ENCODE measurements at regions not wholly inside any gene's neighbourhood (a gene's known extent, or its start where the extent isn't known, plus 50 kb on each side); places are given as distances from the start of the nearest gene placed in this dataset.

DNA sequence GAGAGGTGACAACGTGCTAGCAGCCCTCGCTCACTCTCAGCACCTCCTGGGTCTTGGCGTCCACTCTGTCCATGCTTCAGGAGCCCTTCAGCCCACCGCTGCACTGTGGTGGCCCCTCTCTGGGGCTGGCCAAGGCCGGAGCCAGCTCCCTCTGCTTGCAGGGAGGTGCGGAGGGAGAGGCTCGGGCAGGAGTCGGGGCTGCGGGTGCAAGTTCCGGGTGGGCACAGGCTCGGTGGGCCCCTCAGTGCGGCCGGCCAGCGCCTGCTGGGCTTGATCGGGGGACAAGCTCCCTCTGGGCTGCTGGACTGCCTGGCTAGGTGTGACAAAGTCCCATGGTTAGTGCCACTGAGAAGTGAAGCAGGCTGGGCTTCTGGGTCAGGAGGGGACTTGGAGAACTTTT lies 245.8 kb downstream of the JRKL start:
- TF ChIP-seq POLR2AphosphoS5 (IDR thresholded peaks at IDR 0.05; ENCODE audit: low read depth, low read length) = no peak
- no peak for TF ChIP-seq CTCF (IDR thresholded peaks at IDR 0.05)
- TF ChIP-seq SMC3 (IDR thresholded peaks at IDR 0.05; ENCODE audit: low read depth, low read length) = no peak
- TF ChIP-seq, protein P1, sequence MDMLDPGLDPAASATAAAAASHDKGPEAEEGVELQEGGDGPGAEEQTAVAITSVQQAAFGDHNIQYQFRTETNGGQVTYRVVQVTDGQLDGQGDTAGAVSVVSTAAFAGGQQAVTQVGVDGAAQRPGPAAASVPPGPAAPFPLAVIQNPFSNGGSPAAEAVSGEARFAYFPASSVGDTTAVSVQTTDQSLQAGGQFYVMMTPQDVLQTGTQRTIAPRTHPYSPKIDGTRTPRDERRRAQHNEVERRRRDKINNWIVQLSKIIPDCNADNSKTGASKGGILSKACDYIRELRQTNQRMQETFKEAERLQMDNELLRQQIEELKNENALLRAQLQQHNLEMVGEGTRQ (IDR thresholded peaks at IDR 0.05; ENCODE audit: borderline replicate concordance, low read depth, low read length) = no peak
- TF ChIP-seq SIN3A (IDR thresholded peaks at IDR 0.05; ENCODE audit: borderline replicate concordance, low read depth, low read length) = no peak
- no peak for TF ChIP-seq TEAD4 (IDR thresholded peaks at IDR 0.05; ENCODE audit: borderline replicate concordance, insufficient read depth)
- TF ChIP-seq TCF12 (IDR thresholded peaks at IDR 0.05) = no peak
- no peak for TF ChIP-seq MAX (IDR thresholded peaks at IDR 0.05; ENCODE audit: low read depth)
- TF ChIP-seq TAF1 (IDR thresholded peaks at IDR 0.05; ENCODE audit: borderline replicate concordance, low read depth, low read length) = no peak
- TF ChIP-seq, protein P2, sequence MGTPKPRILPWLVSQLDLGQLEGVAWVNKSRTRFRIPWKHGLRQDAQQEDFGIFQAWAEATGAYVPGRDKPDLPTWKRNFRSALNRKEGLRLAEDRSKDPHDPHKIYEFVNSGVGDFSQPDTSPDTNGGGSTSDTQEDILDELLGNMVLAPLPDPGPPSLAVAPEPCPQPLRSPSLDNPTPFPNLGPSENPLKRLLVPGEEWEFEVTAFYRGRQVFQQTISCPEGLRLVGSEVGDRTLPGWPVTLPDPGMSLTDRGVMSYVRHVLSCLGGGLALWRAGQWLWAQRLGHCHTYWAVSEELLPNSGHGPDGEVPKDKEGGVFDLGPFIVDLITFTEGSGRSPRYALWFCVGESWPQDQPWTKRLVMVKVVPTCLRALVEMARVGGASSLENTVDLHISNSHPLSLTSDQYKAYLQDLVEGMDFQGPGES (IDR thresholded peaks at IDR 0.05; ENCODE audit: low read depth, low read length) = no peak
- TF ChIP-seq REST (IDR thresholded peaks at IDR 0.05; ENCODE audit: low read depth, low read length) = no peak
- no peak for TF ChIP-seq ELF1 (IDR thresholded peaks at IDR 0.05)
- TF ChIP-seq, protein P3, sequence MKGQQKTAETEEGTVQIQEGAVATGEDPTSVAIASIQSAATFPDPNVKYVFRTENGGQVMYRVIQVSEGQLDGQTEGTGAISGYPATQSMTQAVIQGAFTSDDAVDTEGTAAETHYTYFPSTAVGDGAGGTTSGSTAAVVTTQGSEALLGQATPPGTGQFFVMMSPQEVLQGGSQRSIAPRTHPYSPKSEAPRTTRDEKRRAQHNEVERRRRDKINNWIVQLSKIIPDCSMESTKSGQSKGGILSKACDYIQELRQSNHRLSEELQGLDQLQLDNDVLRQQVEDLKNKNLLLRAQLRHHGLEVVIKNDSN (IDR thresholded peaks at IDR 0.05; ENCODE audit: borderline replicate concordance, low read depth) = no peak
- TF ChIP-seq JUND (IDR thresholded peaks at IDR 0.05) = no peak

All from SK-N-SH (cell line).